ENCODE measurements at regions not wholly inside any gene's neighbourhood (a gene's known extent, or its start where the extent isn't known, plus 50 kb on each side); places are given as distances from the start of the nearest gene placed in this dataset.

DNA sequence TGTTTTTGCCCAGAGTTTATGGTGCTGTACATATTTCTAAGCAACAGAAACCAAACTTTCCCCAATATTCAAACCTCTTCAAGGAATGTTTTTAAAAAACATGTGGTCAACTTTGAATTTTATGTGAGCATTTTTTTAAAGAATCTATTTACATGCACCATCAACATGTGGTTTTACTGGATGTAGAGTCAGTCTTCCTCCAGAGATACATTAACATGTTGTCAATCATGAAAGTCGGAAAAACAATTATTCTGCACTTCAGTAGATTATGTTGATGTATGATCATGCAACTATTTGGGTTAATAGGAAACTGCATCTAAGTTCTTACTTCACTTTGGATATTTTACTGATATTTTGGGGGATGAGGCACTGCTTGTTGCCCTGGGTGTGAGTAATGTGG, 208.6 kb downstream of the FOXL1 start:
- H4K20me1 ChIP-seq (ENCODE audit: insufficient read depth, low read length): no peaks in the 10 kb centered on the region
- no peaks in the 10 kb centered on the region for H3K9me3 ChIP-seq (ENCODE audit: low read length)
- H3K9me2 ChIP-seq (ENCODE audit: insufficient read depth, low read length): no peaks in the 10 kb centered on the region
- no peak overlapping the region for H3K27ac ChIP-seq (ENCODE audit: low read depth, low read length, poor library complexity, severe bottlenecking)
- H2AFZ ChIP-seq (ENCODE audit: low read length): no peak overlapping the region
- POLR2A ChIA-PET: no interaction called here
- CTCF ChIA-PET (ENCODE audit: unreplicated experiment): no interaction called here
- H3K79me2 ChIP-seq (ENCODE audit: insufficient read depth, low read depth, low read length): no peaks in the 10 kb centered on the region
- DNase-seq (ENCODE audit: low spot score): no peak
- intact Hi-C loops (cut with micrococcal nuclease; ENCODE audit: unreplicated experiment): no loop called here
- H3K4me2 ChIP-seq (ENCODE audit: low read length): no peak overlapping the region
- no peaks in the 10 kb centered on the region for H3K36me3 ChIP-seq (ENCODE audit: insufficient read depth, low read length)
- no peak for TF ChIP-seq CTCF (conservative IDR thresholded peaks at IDR 0.05; ENCODE audit: low read length)
- no peak for TF ChIP-seq EZH2phosphoT487 (IDR thresholded peaks at IDR 0.05; ENCODE audit: borderline replicate concordance, low read depth, low read length)
- no peak overlapping the region for H3K4me3 ChIP-seq (ENCODE audit: low read depth, low read length, poor library complexity, severe bottlenecking)
- no peaks in the 10 kb centered on the region for H3K4me1 ChIP-seq (ENCODE audit: insufficient read depth, low read length, poor library complexity, severe bottlenecking)
- BruUV-seq (replicated peaks): no TSS peak

DNA sequence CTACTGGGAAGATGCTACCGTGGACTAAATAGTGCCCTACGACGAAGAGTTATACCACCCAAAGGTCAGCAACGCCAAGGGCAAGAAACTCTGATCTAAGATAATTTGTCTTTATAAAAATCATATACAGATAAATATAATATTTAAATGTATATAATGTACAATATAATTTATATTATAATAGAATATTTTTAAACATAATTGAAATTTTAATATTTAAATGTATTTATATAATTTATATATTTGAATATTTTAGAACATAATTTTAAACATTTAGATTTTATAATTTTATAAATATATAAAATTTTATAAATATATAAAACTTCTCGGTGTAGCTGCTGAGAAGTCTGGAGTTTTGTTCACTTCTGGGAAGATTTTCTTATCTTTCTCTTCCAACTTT, 209.2 kb downstream of the FOXL1 start:
- intact Hi-C loops (cut with micrococcal nuclease; ENCODE audit: unreplicated experiment): no loop called here
- no TSS peak for BruUV-seq (replicated peaks)
- Histone ChIP-seq H3K9me3 (ENCODE audit: low read length) (no peaks in the 10 kb centered on the region), H3K79me2 (ENCODE audit: insufficient read depth, low read depth, low read length) (no peaks in the 10 kb centered on the region), H3K4me2 (ENCODE audit: low read length) (no peak overlapping the region), H3K9me2 (ENCODE audit: insufficient read depth, low read length) (no peaks in the 10 kb centered on the region), H3K36me3 (ENCODE audit: insufficient read depth, low read length) (no peaks in the 10 kb centered on the region), H3K4me3 (ENCODE audit: low read depth, low read length, poor library complexity, severe bottlenecking) (no peak overlapping the region), H3K4me1 (ENCODE audit: insufficient read depth, low read length, poor library complexity, severe bottlenecking) (no peaks in the 10 kb centered on the region), H4K20me1 (ENCODE audit: insufficient read depth, low read length) (no peaks in the 10 kb centered on the region), H2AFZ (ENCODE audit: low read length) (no peak overlapping the region), H3K27ac (ENCODE audit: low read depth, low read length, poor library complexity, severe bottlenecking) (no peak overlapping the region)
- DNase-seq (ENCODE audit: low spot score): no peak
- ChIA-PET CTCF (ENCODE audit: unreplicated experiment) (no interaction called here), POLR2A (no interaction called here)
- TF ChIP-seq CTCF (conservative IDR thresholded peaks at IDR 0.05; ENCODE audit: low read length) (no peak), EZH2phosphoT487 (IDR thresholded peaks at IDR 0.05; ENCODE audit: borderline replicate concordance, low read depth, low read length) (no peak)

- no peak overlapping the region for H3K4me3 ChIP-seq (ENCODE audit: low read depth, low read length, poor library complexity, severe bottlenecking)
- ChIA-PET POLR2A (no interaction called here), CTCF (ENCODE audit: unreplicated experiment) (no interaction called here)
- no peaks in the 10 kb centered on the region for H3K9me2 ChIP-seq (ENCODE audit: insufficient read depth, low read length)
- H3K4me2 ChIP-seq (ENCODE audit: low read length): no peak overlapping the region
- no peaks in the 10 kb centered on the region for H3K9me3 ChIP-seq (ENCODE audit: low read length)
- no peak overlapping the region for H3K27ac ChIP-seq (ENCODE audit: low read depth, low read length, poor library complexity, severe bottlenecking)
- no peak for TF ChIP-seq EZH2phosphoT487 (IDR thresholded peaks at IDR 0.05; ENCODE audit: borderline replicate concordance, low read depth, low read length)
- TF ChIP-seq CTCF (conservative IDR thresholded peaks at IDR 0.05; ENCODE audit: low read length): no peak
- DNase-seq (ENCODE audit: low spot score): no peak
- H4K20me1 ChIP-seq (ENCODE audit: insufficient read depth, low read length): no peaks in the 10 kb centered on the region
- no TSS peak for BruUV-seq (replicated peaks)
- no peak overlapping the region for H2AFZ ChIP-seq (ENCODE audit: low read length)
- no peaks in the 10 kb centered on the region for H3K4me1 ChIP-seq (ENCODE audit: insufficient read depth, low read length, poor library complexity, severe bottlenecking)
- intact Hi-C loops (cut with micrococcal nuclease; ENCODE audit: unreplicated experiment): no loop called here
- H3K79me2 ChIP-seq (ENCODE audit: insufficient read depth, low read depth, low read length): no peaks in the 10 kb centered on the region
- no peaks in the 10 kb centered on the region for H3K36me3 ChIP-seq (ENCODE audit: insufficient read depth, low read length)
Measured at GRCh38 chr16:86789621-86790051, 211.3 kb downstream of the FOXL1 start.

Measured in OCI-LY7 (cell line).